ENCODE measurements at regions not wholly inside any gene's neighbourhood (a gene's known extent, or its start where the extent isn't known, plus 50 kb on each side); places are given as distances from the start of the nearest gene placed in this dataset.

- intact Hi-C loops (cut with DNase I), result no loop called here
- ATAC-seq (no peak), DNase-seq (ENCODE audit: low spot score) (no peak)
Measured at GRCh38 chr5:2696156-2696807, 55.2 kb downstream of the IRX2 start.

- ATAC-seq, result no peak
- no peak for DNase-seq (ENCODE audit: low spot score)
- intact Hi-C loops (cut with DNase I), result no loop called here
Measured at GRCh38 chr5:2695200-2695891, 56.1 kb downstream of the IRX2 start.

DNA sequence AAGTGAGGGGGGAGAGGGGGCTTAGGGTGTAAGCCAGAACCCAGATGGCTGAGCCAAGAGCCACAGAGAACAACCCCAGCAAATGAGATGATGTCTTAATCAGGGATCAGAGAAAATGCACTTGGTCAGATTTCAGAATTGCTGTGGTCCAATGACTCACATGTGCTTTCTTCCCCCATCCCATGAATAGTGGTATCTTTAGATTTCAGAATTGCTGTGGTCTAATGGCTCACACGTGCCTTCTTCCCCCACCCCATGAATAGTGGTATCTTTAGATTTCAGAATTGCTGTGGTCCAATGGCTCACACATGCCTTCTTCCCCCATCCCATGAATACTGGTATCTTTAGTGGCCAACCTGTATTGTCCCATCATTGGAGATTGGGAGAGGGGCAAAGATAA lies 59.9 kb downstream of the IRX2 start:
- DNase-seq (ENCODE audit: low spot score) (no peak), ATAC-seq (no peak)
- intact Hi-C loops (cut with DNase I), result no loop called here

DNA sequence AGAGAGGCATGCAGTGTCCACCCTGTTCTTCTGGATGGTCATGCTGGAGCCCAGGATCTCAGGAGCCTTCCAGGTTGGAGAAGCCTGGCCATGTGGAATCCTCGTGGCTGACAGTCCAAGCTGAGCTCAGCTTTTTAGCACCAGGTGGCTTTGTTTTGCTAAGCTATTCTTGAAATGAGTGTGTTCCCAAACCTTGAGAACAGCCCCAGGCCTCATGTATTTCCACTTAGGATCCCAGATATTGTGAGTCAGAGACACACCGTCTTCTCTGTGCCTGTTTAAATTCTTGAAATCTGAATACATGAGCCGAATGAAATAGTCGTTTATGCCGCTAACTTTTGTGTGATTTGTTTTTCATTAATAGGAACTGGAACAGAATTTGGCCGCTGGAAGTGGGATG lies 61.2 kb downstream of the IRX2 start:
- DNase-seq (ENCODE audit: low spot score) (no peak), ATAC-seq (no peak)
- intact Hi-C loops (cut with DNase I), result no loop called here

DNA sequence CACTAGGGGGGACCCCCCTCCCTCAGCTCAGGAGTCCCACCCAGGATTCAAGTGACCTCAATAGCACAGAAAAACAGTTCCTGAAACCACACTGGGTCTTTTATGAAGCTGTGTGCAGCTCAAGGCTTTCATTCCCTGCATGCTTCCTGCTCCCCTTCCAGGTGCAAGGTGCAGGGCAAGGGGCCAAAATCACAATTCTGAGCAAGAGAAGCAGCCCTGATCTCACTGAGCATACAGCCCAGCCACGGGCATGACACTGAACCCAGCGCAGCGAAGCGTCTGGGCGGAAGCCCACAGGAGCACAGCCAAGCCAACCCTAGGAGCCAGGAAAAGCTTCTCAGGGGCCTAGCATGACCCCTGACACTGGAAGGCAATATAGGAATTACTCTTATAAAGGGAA lies 62.9 kb downstream of the IRX2 start:
- intact Hi-C loops (cut with DNase I), result no loop called here
- no peak for DNase-seq (ENCODE audit: low spot score)
- ATAC-seq, result no peak

DNA sequence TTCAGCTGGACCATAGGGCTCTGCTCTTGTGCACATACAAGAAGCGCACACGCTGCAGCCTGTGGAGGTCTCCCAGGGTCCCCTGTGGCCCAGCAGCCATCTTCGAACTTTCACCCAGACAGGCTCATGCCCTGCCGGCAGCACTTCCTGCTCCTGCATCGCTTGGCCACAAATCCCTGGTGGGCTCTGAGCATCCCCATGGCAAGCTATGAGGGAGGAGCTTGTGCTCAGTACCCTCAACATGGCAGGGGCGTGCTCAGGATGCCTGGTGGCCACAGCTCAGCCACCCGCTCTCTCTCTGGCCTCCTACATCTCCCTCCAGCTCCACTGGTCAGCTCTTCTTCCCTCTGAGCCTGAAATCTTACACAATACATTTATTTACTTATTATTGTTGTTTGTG lies 63.7 kb downstream of the IRX2 start:
- DNase-seq (ENCODE audit: low spot score) (no peak), ATAC-seq (no peak)
- intact Hi-C loops (cut with DNase I), result no loop called here

DNA sequence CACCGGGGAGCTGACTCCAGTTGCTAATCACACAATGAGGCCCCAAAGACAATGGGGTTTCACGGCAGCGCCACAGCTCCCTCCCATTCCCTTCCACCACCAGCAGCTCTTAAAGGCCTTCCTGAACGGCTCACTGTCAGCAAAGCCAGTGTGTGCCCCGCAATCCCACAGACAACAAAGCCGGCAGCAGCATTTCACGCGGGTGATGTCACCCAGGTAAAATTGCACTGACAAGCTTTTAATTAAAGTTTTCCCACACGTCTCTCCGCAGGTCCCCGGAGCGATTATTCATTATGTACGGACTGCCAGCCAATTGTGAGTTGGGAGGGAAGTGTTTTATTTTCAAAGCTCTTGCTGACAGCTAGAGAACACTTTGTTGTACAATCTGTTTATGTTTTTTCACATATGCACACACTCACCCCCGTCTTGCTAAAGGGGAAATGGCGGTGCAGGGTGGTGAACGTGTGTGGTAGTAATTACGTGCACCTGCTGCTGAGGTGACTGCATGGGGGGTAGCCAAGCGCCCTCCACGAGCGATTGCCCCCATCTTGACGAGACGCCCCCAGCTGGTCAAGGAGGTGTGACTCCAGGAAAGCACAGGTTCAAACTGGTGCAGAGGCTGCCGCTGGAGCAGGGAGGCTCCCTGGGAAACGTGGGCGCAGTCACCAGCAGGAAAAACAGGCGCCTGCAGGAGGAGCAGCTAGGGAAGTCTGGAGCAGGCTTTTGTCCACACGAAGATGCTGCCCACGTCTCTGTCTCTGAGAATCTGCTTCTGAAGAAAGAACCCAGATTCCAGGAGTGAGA lies 65.0 kb downstream of the IRX2 start:
- ATAC-seq (no peak), DNase-seq (ENCODE audit: low spot score) (no peak)
- intact Hi-C loops (cut with DNase I), result no loop called here

DNA sequence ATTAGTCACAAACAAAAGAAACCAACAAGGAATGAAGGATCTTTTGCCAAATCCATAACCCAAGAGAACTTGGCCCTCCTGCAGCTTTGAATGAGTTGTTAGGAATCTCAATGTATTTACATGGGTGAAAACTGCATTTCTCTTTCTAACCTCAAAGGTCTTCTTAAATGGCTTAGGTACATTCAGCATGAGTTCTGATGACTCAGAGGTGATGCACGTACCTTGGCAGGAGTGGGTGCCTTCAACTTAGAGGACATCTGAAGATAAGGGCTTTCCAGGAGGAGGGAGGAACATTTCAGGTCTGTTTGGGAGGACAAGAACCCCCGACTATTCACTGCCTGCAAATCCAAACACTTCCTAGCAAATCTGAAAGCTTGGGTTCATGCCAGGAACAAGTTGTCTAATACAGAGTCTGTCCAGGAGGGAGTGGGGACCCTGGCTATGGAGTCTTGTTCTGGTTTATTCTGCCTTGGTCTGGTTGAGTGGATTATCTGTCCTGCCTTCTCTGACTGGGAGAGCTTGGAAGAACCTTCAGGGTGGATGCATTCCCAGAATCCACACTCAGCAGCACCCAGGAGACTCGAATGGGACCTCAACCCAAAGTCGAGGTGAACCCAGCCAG lies 65.7 kb downstream of the IRX2 start:
- ATAC-seq (no peak), DNase-seq (ENCODE audit: low spot score) (no peak)
- intact Hi-C loops (cut with DNase I), result no loop called here

GRCh38 chr5:2684606-2685005 lies 66.9 kb downstream of the IRX2 start:
- DNase-seq (ENCODE audit: low spot score) (no peak), ATAC-seq (no peak)
- intact Hi-C loops (cut with DNase I), result no loop called here

DNA sequence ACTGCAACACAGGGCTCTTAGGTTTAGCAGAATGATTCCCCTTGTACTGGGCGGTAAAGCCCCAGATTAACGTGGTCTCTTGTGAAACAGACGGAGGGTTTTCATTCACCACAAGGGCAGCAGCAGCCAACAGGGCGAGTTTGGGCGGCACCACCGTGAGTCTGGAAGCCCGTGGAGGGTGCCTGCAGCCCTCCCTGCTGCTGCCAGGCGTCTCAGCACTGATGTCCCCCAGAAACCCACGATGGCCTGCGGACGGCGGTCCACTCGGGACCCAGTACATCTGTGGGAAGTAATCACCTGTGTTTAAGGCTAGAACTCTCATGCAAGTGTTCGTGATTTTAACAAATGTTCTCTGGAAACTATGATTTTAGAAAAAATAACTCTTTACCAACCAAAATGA lies 67.8 kb downstream of the IRX2 start:
- intact Hi-C loops (cut with DNase I), result no loop called here
- no peak for DNase-seq (ENCODE audit: low spot score)
- ATAC-seq, result no peak

DNA sequence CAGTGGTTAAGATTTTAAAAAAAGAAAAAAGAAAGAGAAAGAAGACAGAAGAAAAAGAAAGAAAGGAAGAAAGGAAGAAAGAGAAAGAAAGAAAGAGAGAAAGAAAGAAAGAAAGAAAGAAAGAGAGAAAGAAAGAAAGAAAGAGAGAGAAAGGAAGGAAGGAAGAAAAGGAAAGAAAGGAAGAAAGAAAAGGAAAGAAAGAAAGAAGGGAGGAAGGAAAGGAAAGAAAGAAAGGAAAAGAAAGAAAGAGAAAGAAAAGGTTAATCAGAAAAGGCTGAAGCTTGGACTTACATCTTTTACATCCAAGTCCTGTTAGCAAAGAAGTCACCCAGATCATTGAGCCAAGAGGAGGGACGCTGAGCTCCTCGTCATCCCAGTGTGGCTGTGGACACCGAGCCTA lies 70.0 kb downstream of the IRX2 start:
- intact Hi-C loops (cut with DNase I), result no loop called here
- ATAC-seq (no peak), DNase-seq (ENCODE audit: low spot score) (no peak)

- intact Hi-C loops (cut with DNase I), result no loop called here
- no peak for DNase-seq (ENCODE audit: low spot score)
- no peak for ATAC-seq
Measured at GRCh38 chr5:2680979-2681378, 70.5 kb downstream of the IRX2 start.

- DNase-seq (ENCODE audit: low spot score) (no peak), ATAC-seq (no peak)
- intact Hi-C loops (cut with DNase I), result no loop called here
Measured at GRCh38 chr5:2677689-2678088, 73.8 kb downstream of the IRX2 start.

GRCh38 chr5:2675548-2675947 lies 75.9 kb downstream of the IRX2 start:
- intact Hi-C loops (cut with DNase I), result no loop called here
- ATAC-seq (no peak), DNase-seq (ENCODE audit: low spot score) (no peak)

GRCh38 chr5:2674456-2674855 lies 77.0 kb downstream of the IRX2 start:
- intact Hi-C loops (cut with DNase I), result no loop called here
- DNase-seq (ENCODE audit: low spot score), result no peak
- no peak for ATAC-seq

GRCh38 chr5:2670940-2671339 lies 80.5 kb downstream of the IRX2 start:
- ATAC-seq (no peak), DNase-seq (ENCODE audit: low spot score) (no peak)
- intact Hi-C loops (cut with DNase I), result no loop called here

DNA sequence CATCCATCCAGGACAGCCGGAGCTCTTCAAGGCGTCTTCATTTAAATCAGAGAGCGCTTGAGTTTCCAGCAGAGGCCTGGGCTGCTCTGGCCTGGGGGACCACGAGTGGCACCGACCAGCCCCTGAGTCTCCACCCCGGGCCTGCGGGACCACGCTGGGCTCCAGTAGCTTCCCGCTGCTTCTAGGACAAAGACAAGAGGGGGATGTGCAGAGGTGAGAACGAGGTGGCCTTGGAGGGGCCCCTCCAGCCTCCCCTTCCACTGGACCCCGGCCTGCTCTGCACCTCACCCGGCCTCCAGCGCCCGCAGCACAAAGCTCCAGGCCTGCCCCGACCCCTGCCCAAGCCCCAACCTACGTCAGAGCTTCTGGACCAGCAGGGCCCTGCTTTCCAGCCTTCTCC lies 81.6 kb downstream of the IRX2 start:
- ATAC-seq (no peak), DNase-seq (ENCODE audit: low spot score) (no peak)
- intact Hi-C loops (cut with DNase I), result no loop called here

DNA sequence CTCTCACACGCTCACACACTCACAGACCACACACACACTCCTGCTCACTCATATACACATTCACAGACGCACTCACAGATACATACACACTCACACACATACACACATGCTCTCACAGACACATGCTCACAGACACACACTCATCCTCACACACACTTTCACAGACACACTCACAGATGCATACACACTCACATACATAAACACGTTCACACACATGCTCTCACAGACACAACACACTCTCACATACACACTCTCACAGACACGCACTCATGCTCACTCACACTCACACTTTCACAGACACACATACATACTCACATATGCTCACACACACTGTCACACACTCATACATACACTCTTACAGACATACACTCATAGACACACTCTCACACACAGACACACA lies 82.2 kb downstream of the IRX2 start:
- ATAC-seq (no peak), DNase-seq (ENCODE audit: low spot score) (no peak)

DNA sequence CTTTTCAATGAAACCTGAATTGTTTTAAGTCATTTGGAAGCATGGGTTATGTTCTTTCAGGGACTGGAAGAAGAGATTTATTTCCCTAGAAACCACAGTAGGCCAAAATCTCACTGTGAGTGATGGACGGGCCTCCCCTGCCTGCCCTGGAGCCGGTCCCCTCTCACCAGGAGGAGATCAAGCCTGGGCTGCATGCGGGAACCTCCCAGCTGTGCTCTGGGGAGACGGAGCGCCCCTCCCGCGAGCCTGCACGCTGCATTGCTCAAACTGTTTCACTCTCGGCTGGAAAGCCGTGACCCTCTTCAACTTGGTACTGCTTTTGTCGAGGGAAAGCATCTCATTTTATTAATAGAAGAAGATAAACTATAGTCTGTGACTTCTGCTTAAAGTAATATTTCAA lies 85.4 kb downstream of the IRX2 start:
- DNase-seq (ENCODE audit: low spot score) (no peak), ATAC-seq (no peak)
- intact Hi-C loops (cut with DNase I), result no loop called here

More for the DNA sequence above, 82.2 kb downstream of the IRX2 start:
- intact Hi-C loops (cut with DNase I), result no loop called here

DNA sequence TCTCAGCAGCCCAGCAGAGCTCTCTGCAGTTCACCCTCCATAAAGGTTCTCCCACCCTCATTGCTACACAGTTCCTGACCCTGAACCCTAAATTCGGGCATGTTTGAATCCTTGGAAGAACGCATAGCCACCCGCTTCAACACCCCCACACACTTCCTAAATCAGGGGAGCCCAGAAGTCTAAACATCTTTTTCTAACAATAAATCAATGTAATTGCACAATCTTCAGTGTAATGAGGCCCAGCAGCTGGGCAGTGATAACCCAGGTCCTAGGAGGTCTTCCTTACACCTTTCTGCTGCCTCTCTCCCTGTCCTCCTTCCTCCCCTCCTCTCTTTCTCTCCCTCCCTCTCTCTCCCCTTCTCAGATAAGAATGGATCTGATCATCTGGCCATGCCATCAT lies 88.0 kb downstream of the IRX2 start:
- DNase-seq (ENCODE audit: low spot score) (no peak), ATAC-seq (no peak)
- intact Hi-C loops (cut with DNase I), result no loop called here
